Mesenchymal stem cell (in vitro differentiated cells and primary cell): ENCODE measurements at regions not wholly inside any gene's neighbourhood (a gene's known extent, or its start where the extent isn't known, plus 50 kb on each side); places are given as distances from the start of the nearest gene placed in this dataset.

Experiments
- DNase-seq: peaks from one replicate; pipeline ENCODE4 v3.0.0-alpha.2; 2013
- H2AFZ ChIP-seq: one replicate; pipeline ENCODE4 v1.6.1; 2013; ENCODE audit warnings: low read depth, mild to moderate bottlenecking, control low read depth, inconsistent platforms, low read length, moderate library complexity
- H2AK5ac ChIP-seq: 2 replicates; pipeline ENCODE4 v1.6.1; 2013; ENCODE audit warnings: low read length, moderate library complexity, mild to moderate bottlenecking, inconsistent platforms; ENCODE audit not compliant: severe bottlenecking
- H2BK120ac ChIP-seq: one replicate; pipeline ENCODE4 v1.6.1; 2013; ENCODE audit warnings: low read depth, mild to moderate bottlenecking, inconsistent platforms, low read length, moderate library complexity
- H2BK12ac ChIP-seq, 2 experiments: one replicate each; pipeline ENCODE4 v1.6.1; 2013; ENCODE audit warnings: inconsistent platforms in 2 of 2, low read length in 2 of 2, mild to moderate bottlenecking in 2 of 2, moderate library complexity in 2 of 2, control low read depth in 1 of 2
- H2BK15ac ChIP-seq: one replicate; pipeline ENCODE4 v1.6.1; 2013; ENCODE audit warnings: mild to moderate bottlenecking, low read depth, inconsistent platforms; ENCODE audit not compliant: poor library complexity, severe bottlenecking
- H2BK5ac ChIP-seq: 2 replicates; pipeline ENCODE4 v1.6.1; 2013; ENCODE audit warnings: low read depth, mild to moderate bottlenecking, low read length, control low read depth, inconsistent platforms; ENCODE audit not compliant: poor library complexity, severe bottlenecking
- H3K14ac ChIP-seq, 2 experiments: one replicate each; pipeline ENCODE4 v1.6.1; 2013; ENCODE audit warnings: inconsistent platforms in 2 of 2, low read length in 2 of 2, control low read depth in 1 of 2, mild to moderate bottlenecking in 1 of 2, moderate library complexity in 1 of 2
- H3K18ac ChIP-seq, 2 experiments: one replicate each; pipeline ENCODE4 v1.6.1; 2013; ENCODE audit warnings: inconsistent platforms in 2 of 2, low read length in 2 of 2, control low read depth in 1 of 2, low read depth in 1 of 2, mild to moderate bottlenecking in 1 of 2
- H3K23ac ChIP-seq, 2 experiments: one replicate each; pipeline ENCODE4 v1.6.1; 2013; ENCODE audit warnings: inconsistent platforms in 2 of 2, low read length in 2 of 2, mild to moderate bottlenecking in 2 of 2, moderate library complexity in 2 of 2, control low read depth in 1 of 2
- H3K27ac ChIP-seq: 2 replicates; pipeline ENCODE4 v1.5.1; 2013; ENCODE audit warnings: mild to moderate bottlenecking, moderate library complexity, low read length, control low read depth, inconsistent platforms; ENCODE audit not compliant: poor library complexity, severe bottlenecking
- H3K27me3 ChIP-seq, 2 experiments: 2 replicates each; pipeline versions ENCODE4 v1.6.1 to v1.7.0; 2013; ENCODE audit warnings: low read length in 2 of 2, mild to moderate bottlenecking in 2 of 2, moderate library complexity in 2 of 2, control low read depth in 1 of 2, inconsistent platforms in 1 of 2; ENCODE audit not compliant: control insufficient read depth in 1 of 2, insufficient read depth in 1 of 2
- H3K36me3 ChIP-seq, 2 experiments: 2 replicates each; pipeline versions ENCODE4 v1.6.1 to v1.7.0; 2013; ENCODE audit warnings: low read length in 2 of 2, control low read depth in 1 of 2, inconsistent platforms in 1 of 2, low read depth in 1 of 2, mild to moderate bottlenecking in 1 of 2; ENCODE audit not compliant: insufficient read depth in 2 of 2, control insufficient read depth in 1 of 2
- H3K4ac ChIP-seq, 2 experiments: one replicate each; pipeline ENCODE4 v1.6.1; 2013; ENCODE audit warnings: inconsistent platforms in 2 of 2, low read length in 2 of 2, mild to moderate bottlenecking in 2 of 2, moderate library complexity in 2 of 2, control low read depth in 1 of 2, low read depth in 1 of 2
- H3K4me1 ChIP-seq: 2 replicates; pipeline ENCODE4 v1.6.1; 2013; ENCODE audit warnings: low read depth, low read length, control low read depth; ENCODE audit not compliant: control insufficient read depth, insufficient read depth
- H3K4me2 ChIP-seq: 2 replicates; pipeline ENCODE4 v1.6.1; 2013; ENCODE audit warnings: low read length, mild to moderate bottlenecking, inconsistent platforms; ENCODE audit not compliant: poor library complexity, severe bottlenecking
- H3K4me3 ChIP-seq, 2 experiments: 2 replicates each; pipeline versions ENCODE4 v1.5.1 to v1.7.0; 2013; ENCODE audit warnings: low read length in 2 of 2, mild to moderate bottlenecking in 2 of 2, control low read depth in 1 of 2, low read depth in 1 of 2; ENCODE audit not compliant: insufficient read depth in 1 of 2
- H3K79me1 ChIP-seq: replicated peaks from 2 replicates; pipeline ENCODE4 v1.6.1; 2013; ENCODE audit warnings: mild to moderate bottlenecking, control low read depth, low read length, inconsistent platforms; ENCODE audit not compliant: poor library complexity, severe bottlenecking
- H3K9ac ChIP-seq: 2 replicates; pipeline ENCODE4 v1.7.0; 2013; ENCODE audit warnings: mild to moderate bottlenecking, low read length, moderate library complexity
- H3K9me3 ChIP-seq: 2 replicates; pipeline ENCODE4 v1.7.0; 2013; ENCODE audit warnings: mild to moderate bottlenecking, low read length; ENCODE audit not compliant: control insufficient read depth
- H4K8ac ChIP-seq: one replicate; pipeline ENCODE4 v1.6.1; 2013; ENCODE audit warnings: inconsistent platforms, mild to moderate bottlenecking, low read length, moderate library complexity
- H4K91ac ChIP-seq: one replicate; pipeline ENCODE4 v1.6.1; 2013; ENCODE audit warnings: mild to moderate bottlenecking, low read length, inconsistent platforms
- WGBS: methylation state at CpG from one replicate; pipeline ENCODE4 v1.1.7; 2013; ENCODE audit warnings: mixed read lengths; 5-methylcytosine and 5-hydroxymethylcytosine counted together

DNA sequence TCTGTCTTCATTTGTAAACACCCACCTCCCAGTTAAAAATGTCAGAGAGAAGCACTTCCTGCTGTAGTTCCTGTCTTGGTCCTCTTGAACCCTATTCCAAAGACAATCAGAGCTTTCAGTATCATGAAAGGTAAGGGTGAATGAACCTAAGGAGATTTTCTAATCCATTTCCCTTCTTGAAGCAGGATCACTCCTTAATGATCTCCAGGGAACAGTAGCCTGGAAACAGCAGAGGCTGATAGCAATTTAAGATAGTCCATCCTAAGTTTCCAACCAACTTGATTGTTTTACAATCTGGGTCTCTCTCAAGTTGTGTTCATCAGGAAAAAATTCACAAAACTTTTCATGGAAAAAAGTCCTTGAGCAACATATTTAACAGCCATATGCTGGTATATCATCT, 273.6 kb downstream of the NEBL start:
- Histone ChIP-seq H2AK5ac (no peak overlapping the region), H3K4me1 (no peaks in the 10 kb centered on the region), H2BK120ac (no peak overlapping the region), H4K91ac (no peak overlapping the region), H3K4me2 (no peak overlapping the region), H4K8ac (no peak overlapping the region), H3K9me3 (no peaks in the 10 kb centered on the region), H3K4me3 (no peak overlapping the region), H3K23ac (no peak overlapping the region), H2BK12ac (no peak overlapping the region), H3K9ac (peak overlapping the region; percentile 32), H3K18ac (no peak overlapping the region), H3K36me3 (no peaks in the 10 kb centered on the region), H3K27ac (no peak overlapping the region), H3K14ac (no peak overlapping the region), H2BK5ac (no peak overlapping the region), H2BK15ac (no peak overlapping the region), H3K27me3 (no peaks in the 10 kb centered on the region), H3K79me1 (no peaks in the 10 kb centered on the region), H2AFZ (no peak overlapping the region), H3K4ac (no peak overlapping the region)
- peak; percentile 2 for DNase-seq

DNA sequence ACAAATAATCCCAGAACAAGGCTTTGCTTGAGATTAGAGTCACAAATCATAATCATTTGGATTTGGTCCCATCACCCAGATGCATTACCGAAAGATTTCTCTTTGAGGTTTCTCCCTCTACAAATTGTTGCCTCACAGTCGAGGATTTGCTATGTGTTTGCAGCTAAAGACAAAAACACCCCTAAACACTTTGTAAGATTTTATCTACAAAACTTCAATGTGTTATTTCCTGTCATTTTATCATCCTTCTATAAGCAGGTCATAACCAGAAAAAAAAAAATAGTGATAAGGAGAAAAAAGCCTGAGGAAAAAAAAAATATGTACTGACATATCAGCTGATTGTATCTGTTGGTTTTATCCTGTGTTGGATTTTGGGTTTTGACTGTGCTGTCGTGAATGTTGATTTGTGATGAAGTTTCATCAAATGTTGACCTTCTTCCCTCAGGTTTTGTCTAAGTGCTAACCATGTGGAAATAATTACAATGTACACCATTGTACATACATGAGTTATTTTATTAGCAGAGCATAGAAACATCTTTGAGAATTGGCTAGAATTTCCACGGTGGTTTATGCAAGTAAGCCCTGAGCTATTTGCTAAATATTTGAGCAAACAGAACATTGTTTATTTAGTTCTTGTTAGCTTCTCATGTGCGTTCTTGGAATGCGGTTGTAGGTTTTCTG, 274.4 kb downstream of the NEBL start:
- H2BK15ac ChIP-seq: no peak overlapping the region
- 35% methylated on average over 4 of the region's 6 CpGs for WGBS
- H3K79me1 ChIP-seq: no peaks in the 10 kb centered on the region
- H3K4me2 ChIP-seq: no peak overlapping the region
- H3K36me3 ChIP-seq: no peaks in the 10 kb centered on the region
- H3K4me1 ChIP-seq: no peaks in the 10 kb centered on the region
- H3K27ac ChIP-seq: no peak overlapping the region
- H2AK5ac ChIP-seq: no peak overlapping the region
- H3K9ac ChIP-seq: no peak overlapping the region
- no peaks in the 10 kb centered on the region for H3K27me3 ChIP-seq
- DNase-seq: peak; percentile 65
- H3K4ac ChIP-seq: no peak overlapping the region
- H4K91ac ChIP-seq: no peak overlapping the region
- H3K14ac ChIP-seq: no peak overlapping the region
- no peak overlapping the region for H2AFZ ChIP-seq
- H3K9me3 ChIP-seq: no peaks in the 10 kb centered on the region
- H3K18ac ChIP-seq: no peak overlapping the region
- no peak overlapping the region for H2BK12ac ChIP-seq
- no peak overlapping the region for H3K4me3 ChIP-seq
- no peak overlapping the region for H2BK120ac ChIP-seq
- H2BK5ac ChIP-seq: no peak overlapping the region
- H4K8ac ChIP-seq: no peak overlapping the region
- no peak overlapping the region for H3K23ac ChIP-seq

DNA sequence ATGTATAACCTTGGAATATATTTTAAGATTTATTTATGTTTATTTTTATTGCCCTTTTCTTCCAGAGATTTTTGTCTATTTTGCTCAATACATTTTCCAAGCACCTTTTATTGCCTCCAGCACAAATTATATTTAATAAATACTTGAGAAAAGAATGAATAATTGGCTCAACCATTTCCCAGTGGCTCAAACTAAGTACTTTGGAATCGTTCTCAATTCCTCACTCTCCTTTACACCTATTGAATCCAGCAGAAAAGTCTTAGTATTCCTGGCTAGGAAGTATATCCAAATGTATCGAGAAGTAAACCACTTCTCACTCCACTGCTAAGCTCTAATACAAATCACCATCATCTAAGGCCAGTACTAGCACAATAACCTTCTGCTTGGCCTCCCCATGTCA, 276.1 kb downstream of the NEBL start:
- 92% methylated on average over 2 of the region's 2 CpGs for WGBS
- Histone ChIP-seq H2BK15ac (no peak overlapping the region), H3K9me3 (no peaks in the 10 kb centered on the region), H3K27ac (no peak overlapping the region), H3K4ac (no peak overlapping the region), H3K27me3 (no peaks in the 10 kb centered on the region), H3K36me3 (no peaks in the 10 kb centered on the region), H2AK5ac (no peak overlapping the region), H2BK5ac (no peak overlapping the region), H3K9ac (no peak overlapping the region), H3K14ac (no peak overlapping the region), H2BK12ac (no peak overlapping the region), H4K91ac (no peak overlapping the region), H3K79me1 (no peaks in the 10 kb centered on the region), H3K18ac (no peak overlapping the region), H2BK120ac (no peak overlapping the region), H3K4me3 (no peak overlapping the region), H3K4me2 (no peak overlapping the region), H4K8ac (no peak overlapping the region), H3K4me1 (no peaks in the 10 kb centered on the region), H3K23ac (no peak overlapping the region), H2AFZ (no peak overlapping the region)
- DNase-seq: no peak

DNA sequence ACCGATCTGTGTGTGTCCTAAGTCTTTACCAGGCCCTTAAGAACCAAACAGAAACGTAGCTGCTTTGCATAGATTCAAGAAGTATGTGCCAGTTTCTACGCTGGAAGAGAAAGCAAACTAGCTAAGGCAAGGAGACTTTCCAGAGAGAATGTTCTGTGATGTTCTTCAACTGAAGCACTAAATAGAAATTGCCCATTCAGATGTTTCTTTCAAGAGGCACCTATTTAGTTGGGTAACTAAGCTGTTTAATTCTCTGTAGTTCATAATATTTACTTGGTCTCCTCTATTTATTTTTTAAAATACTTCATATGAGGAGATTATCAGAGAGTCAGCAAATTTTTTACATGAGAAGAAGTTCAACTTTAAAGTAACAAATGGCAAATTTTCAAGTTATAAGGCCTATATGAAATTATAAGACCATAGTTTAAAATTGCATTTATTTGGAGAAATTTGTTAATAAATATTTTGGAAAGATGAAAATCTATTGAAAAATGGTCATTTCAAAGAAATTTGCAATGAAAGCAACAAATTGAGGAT, 279.0 kb downstream of the NEBL start:
- H3K27me3 ChIP-seq: no peaks in the 10 kb centered on the region
- H3K27ac ChIP-seq: no peak overlapping the region
- H4K91ac ChIP-seq: no peak overlapping the region
- H3K23ac ChIP-seq: no peak overlapping the region
- H3K79me1 ChIP-seq: no peaks in the 10 kb centered on the region
- H3K9ac ChIP-seq: no peak overlapping the region
- H3K14ac ChIP-seq: no peak overlapping the region
- H4K8ac ChIP-seq: no peak overlapping the region
- no peak overlapping the region for H3K18ac ChIP-seq
- H2BK15ac ChIP-seq: no peak overlapping the region
- H3K4ac ChIP-seq: no peak overlapping the region
- H2AFZ ChIP-seq: no peak overlapping the region
- H2BK5ac ChIP-seq: no peak overlapping the region
- H2BK120ac ChIP-seq: no peak overlapping the region
- H3K9me3 ChIP-seq: peaks cover 4% of the 10 kb centered on the region
- WGBS: 79% methylated on average over 3 of the region's 3 CpGs
- no peak overlapping the region for H2AK5ac ChIP-seq
- H2BK12ac ChIP-seq: no peak overlapping the region
- no peak overlapping the region for H3K4me2 ChIP-seq
- H3K36me3 ChIP-seq: no peaks in the 10 kb centered on the region
- no peaks in the 10 kb centered on the region for H3K4me1 ChIP-seq
- H3K4me3 ChIP-seq: no peak overlapping the region
- DNase-seq: no peak
